ENCODE measurements at regions not wholly inside any gene's neighbourhood (a gene's known extent, or its start where the extent isn't known, plus 50 kb on each side); places are given as distances from the start of the nearest gene placed in this dataset.

DNA sequence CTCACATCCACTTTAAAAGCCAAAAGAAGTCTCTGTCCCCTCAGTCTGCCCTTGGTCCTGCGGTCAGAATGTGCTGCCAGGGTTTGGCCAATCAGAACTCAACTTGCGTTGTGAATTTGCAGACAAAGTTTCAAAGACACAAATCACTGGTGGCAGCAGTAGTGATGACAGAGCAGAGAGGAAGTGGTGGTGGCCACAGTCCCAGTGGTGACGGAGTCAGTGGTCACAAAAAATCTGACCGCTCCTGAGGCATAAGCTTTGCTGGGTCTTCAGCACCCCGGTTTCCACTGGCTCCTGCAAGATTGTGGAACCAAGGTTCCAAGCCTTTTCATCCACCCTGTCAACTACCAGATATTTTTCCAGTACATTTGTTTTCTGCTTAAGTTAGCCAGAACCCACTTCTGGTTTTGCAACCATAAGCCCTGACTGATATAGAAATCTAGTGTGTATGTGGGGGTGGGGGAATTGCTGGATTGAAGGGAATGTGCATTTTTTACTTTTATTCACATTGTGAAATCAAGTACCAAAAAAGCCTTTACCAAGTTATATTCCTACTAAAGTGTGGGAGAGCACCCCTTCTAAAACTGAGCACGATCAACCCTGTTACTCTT, 112.3 kb downstream of the TMPRSS5 start:
- Histone ChIP-seq H3K4me3 (ENCODE audit: control insufficient read depth in 2 of 3, extremely low read depth in 1 of 3, insufficient read depth in 2 of 3, low read depth in 1 of 3, low read length in 3 of 3) (no peak overlapping the region), H3K4me1 (ENCODE audit: control insufficient read depth, extremely low read depth, insufficient read depth, low read length) (no peaks in the 10 kb centered on the region), H3K36me3 (ENCODE audit: control insufficient read depth in 2 of 2, extremely low read depth in 1 of 2, insufficient read depth in 2 of 2, low read length in 2 of 2) (no peaks in the 10 kb centered on the region), H3K9me1 (ENCODE audit: control insufficient read depth, extremely low read depth, insufficient read depth, low read length) (no peaks in the 10 kb centered on the region), H3K27me3 (ENCODE audit: control insufficient read depth, extremely low read depth, insufficient read depth, low read length) (peaks cover 8% of the 10 kb centered on the region), H3K4me2 (ENCODE audit: control insufficient read depth, extremely low read depth, insufficient read depth, low read depth, low read length) (no peak overlapping the region), H3K9me3 (ENCODE audit: control insufficient read depth, low read depth, low read length) (no peaks in the 10 kb centered on the region), H4K20me1 (ENCODE audit: control insufficient read depth, extremely low read depth, insufficient read depth, low read length) (no peaks in the 10 kb centered on the region), H3K27ac (ENCODE audit: control insufficient read depth, insufficient read depth, low read length) (no peak overlapping the region), H3K79me2 (ENCODE audit: control insufficient read depth, insufficient read depth, low read length) (no peaks in the 10 kb centered on the region), H3K9ac (ENCODE audit: control insufficient read depth, extremely low read depth, insufficient read depth, low read length) (no peak overlapping the region), H2AFZ (ENCODE audit: control insufficient read depth, low read length) (no peak overlapping the region)
- no peak for DNase-seq (ENCODE audit: low read depth, low spot score)
- no peak for FAIRE-seq
- dilution Hi-C loops (cut with MboI; ENCODE audit: extremely low pct_ligation_motif_present, low sequenced_read_pairs): no loop called here
- TF ChIP-seq, protein P1, sequence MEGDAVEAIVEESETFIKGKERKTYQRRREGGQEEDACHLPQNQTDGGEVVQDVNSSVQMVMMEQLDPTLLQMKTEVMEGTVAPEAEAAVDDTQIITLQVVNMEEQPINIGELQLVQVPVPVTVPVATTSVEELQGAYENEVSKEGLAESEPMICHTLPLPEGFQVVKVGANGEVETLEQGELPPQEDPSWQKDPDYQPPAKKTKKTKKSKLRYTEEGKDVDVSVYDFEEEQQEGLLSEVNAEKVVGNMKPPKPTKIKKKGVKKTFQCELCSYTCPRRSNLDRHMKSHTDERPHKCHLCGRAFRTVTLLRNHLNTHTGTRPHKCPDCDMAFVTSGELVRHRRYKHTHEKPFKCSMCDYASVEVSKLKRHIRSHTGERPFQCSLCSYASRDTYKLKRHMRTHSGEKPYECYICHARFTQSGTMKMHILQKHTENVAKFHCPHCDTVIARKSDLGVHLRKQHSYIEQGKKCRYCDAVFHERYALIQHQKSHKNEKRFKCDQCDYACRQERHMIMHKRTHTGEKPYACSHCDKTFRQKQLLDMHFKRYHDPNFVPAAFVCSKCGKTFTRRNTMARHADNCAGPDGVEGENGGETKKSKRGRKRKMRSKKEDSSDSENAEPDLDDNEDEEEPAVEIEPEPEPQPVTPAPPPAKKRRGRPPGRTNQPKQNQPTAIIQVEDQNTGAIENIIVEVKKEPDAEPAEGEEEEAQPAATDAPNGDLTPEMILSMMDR (optimal IDR thresholded peaks at IDR 0.05 in 1 of 3, IDR thresholded peaks at IDR 0.05 in 1 of 3, conservative IDR thresholded peaks at IDR 0.05 in 1 of 3; ENCODE audit: extremely low read depth in 1 of 3, insufficient read depth in 2 of 3, low read length in 3 of 3): no peak

DNA sequence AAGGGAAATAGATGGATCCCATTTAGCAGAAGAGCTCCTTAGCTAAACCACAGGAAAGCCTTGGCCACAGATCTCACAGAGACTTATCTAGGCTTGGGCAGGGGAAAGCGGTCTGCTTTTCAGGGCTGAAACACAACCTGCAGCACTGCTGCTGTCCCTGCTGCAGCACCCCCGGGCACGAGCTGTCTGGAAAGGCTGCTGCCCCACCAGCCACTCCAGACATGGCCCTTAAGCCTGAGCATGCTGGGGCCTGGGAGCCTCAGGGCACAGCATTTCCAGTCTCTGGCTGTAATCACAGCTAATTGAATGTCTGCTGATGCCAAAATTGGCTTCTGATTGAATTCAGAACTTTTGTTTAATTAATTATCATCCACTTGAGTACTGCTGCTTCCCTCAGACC, 115.0 kb downstream of the TMPRSS5 start:
- Histone ChIP-seq H3K4me1 (ENCODE audit: control insufficient read depth, extremely low read depth, insufficient read depth, low read length) (no peaks in the 10 kb centered on the region), H3K27me3 (ENCODE audit: control insufficient read depth, extremely low read depth, insufficient read depth, low read length) (peaks cover 4% of the 10 kb centered on the region), H3K4me3 (ENCODE audit: control insufficient read depth in 2 of 3, extremely low read depth in 1 of 3, insufficient read depth in 2 of 3, low read depth in 1 of 3, low read length in 3 of 3) (no peak overlapping the region), H3K9me1 (ENCODE audit: control insufficient read depth, extremely low read depth, insufficient read depth, low read length) (no peaks in the 10 kb centered on the region), H3K9me3 (ENCODE audit: control insufficient read depth, low read depth, low read length) (no peaks in the 10 kb centered on the region), H2AFZ (ENCODE audit: control insufficient read depth, low read length) (no peak overlapping the region), H3K9ac (ENCODE audit: control insufficient read depth, extremely low read depth, insufficient read depth, low read length) (no peak overlapping the region), H3K27ac (ENCODE audit: control insufficient read depth, insufficient read depth, low read length) (no peak overlapping the region), H3K36me3 (ENCODE audit: control insufficient read depth in 2 of 2, extremely low read depth in 1 of 2, insufficient read depth in 2 of 2, low read length in 2 of 2) (no peaks in the 10 kb centered on the region), H4K20me1 (ENCODE audit: control insufficient read depth, extremely low read depth, insufficient read depth, low read length) (no peaks in the 10 kb centered on the region), H3K79me2 (ENCODE audit: control insufficient read depth, insufficient read depth, low read length) (no peaks in the 10 kb centered on the region), H3K4me2 (ENCODE audit: control insufficient read depth, extremely low read depth, insufficient read depth, low read depth, low read length) (no peak overlapping the region)
- no peak for FAIRE-seq
- dilution Hi-C loops (cut with MboI; ENCODE audit: extremely low pct_ligation_motif_present, low sequenced_read_pairs): no loop called here
- no peak for DNase-seq (ENCODE audit: low read depth, low spot score)
- TF ChIP-seq, protein P1 (optimal IDR thresholded peaks at IDR 0.05 in 1 of 3, IDR thresholded peaks at IDR 0.05 in 1 of 3, conservative IDR thresholded peaks at IDR 0.05 in 1 of 3; ENCODE audit: extremely low read depth in 1 of 3, insufficient read depth in 2 of 3, low read length in 3 of 3): no peak
- TF ChIP-seq EZH2 (IDR thresholded peaks at IDR 0.05; ENCODE audit: low read length): no peak
